Activated naive CD8-positive, alpha-beta T cell (primary cell): ENCODE measurements at regions not wholly inside any gene's neighbourhood (a gene's known extent, or its start where the extent isn't known, plus 50 kb on each side); places are given as distances from the start of the nearest gene placed in this dataset.

ENCODE experiments used
- H3K27ac Mint-ChIP-seq: one replicate; pipeline ENCODE4 v1.8.0; 2021; ENCODE audit warnings: mixed read lengths
- H3K27me3 Mint-ChIP-seq: one replicate; pipeline ENCODE4 v1.8.0; 2021; ENCODE audit warnings: mixed read lengths
- H3K36me3 Mint-ChIP-seq: one replicate; pipeline ENCODE4 v1.8.0; 2021; ENCODE audit warnings: mixed read lengths
- H3K4me1 Mint-ChIP-seq: one replicate; pipeline ENCODE4 v1.8.0; 2021; ENCODE audit warnings: low read depth, mixed read lengths
- H3K4me3 Mint-ChIP-seq: one replicate; pipeline ENCODE4 v1.8.0; 2021; ENCODE audit warnings: mild to moderate bottlenecking, mixed read lengths
- H3K9me3 Mint-ChIP-seq: one replicate; pipeline ENCODE4 v1.8.0; 2021; ENCODE audit warnings: low read depth, mixed read lengths

- Mint-ChIP-seq H3K9me3 (no peaks in the 10 kb centered on the region), H3K36me3 (peaks cover 12% of the 10 kb centered on the region), H3K27ac (no peak overlapping the region), H3K4me3 (no peak overlapping the region), H3K27me3 (no peaks in the 10 kb centered on the region), H3K4me1 (peaks cover 39% of the 10 kb centered on the region)
Observed at GRCh38 chr13:73842184-73842583, 292.0 kb downstream of the KLF12 start.

GRCh38 chr13:73837147-73837546, 297.1 kb downstream of the KLF12 start:
- H3K4me3 Mint-ChIP-seq, result no peak overlapping the region
- H3K27ac Mint-ChIP-seq, result peak overlapping the region; percentile 51
- H3K36me3 Mint-ChIP-seq, result peaks cover 2% of the 10 kb centered on the region
- no peaks in the 10 kb centered on the region for H3K9me3 Mint-ChIP-seq
- peaks cover 56% of the 10 kb centered on the region for H3K4me1 Mint-ChIP-seq
- no peaks in the 10 kb centered on the region for H3K27me3 Mint-ChIP-seq

GRCh38 chr13:73835138-73835721, 299.0 kb downstream of the KLF12 start:
- H3K36me3 Mint-ChIP-seq, result no peaks in the 10 kb centered on the region
- peaks cover 56% of the 10 kb centered on the region for H3K4me1 Mint-ChIP-seq

GRCh38 chr13:73833325-73834070, 300.7 kb downstream of the KLF12 start:
- Mint-ChIP-seq H3K27me3 (no peaks in the 10 kb centered on the region), H3K9me3 (no peaks in the 10 kb centered on the region), H3K27ac (no peak overlapping the region), H3K36me3 (no peaks in the 10 kb centered on the region), H3K4me3 (no peak overlapping the region), H3K4me1 (peaks cover 62% of the 10 kb centered on the region)

More at GRCh38 chr13:73835138-73835721, 299.0 kb downstream of the KLF12 start:
- H3K9me3 Mint-ChIP-seq, result no peaks in the 10 kb centered on the region
- no peak overlapping the region for H3K27ac Mint-ChIP-seq
- H3K4me3 Mint-ChIP-seq, result no peak overlapping the region
- H3K27me3 Mint-ChIP-seq, result no peaks in the 10 kb centered on the region

GRCh38 chr13:73832825-73833224, 301.4 kb downstream of the KLF12 start:
- no peak overlapping the region for H3K27ac Mint-ChIP-seq
- no peaks in the 10 kb centered on the region for H3K9me3 Mint-ChIP-seq
- peaks cover 64% of the 10 kb centered on the region for H3K4me1 Mint-ChIP-seq
- no peak overlapping the region for H3K4me3 Mint-ChIP-seq
- no peaks in the 10 kb centered on the region for H3K27me3 Mint-ChIP-seq
- peaks cover 1% of the 10 kb centered on the region for H3K36me3 Mint-ChIP-seq

GRCh38 chr13:73832128-73832588, 302.0 kb downstream of the KLF12 start:
- H3K36me3 Mint-ChIP-seq, result peaks cover 3% of the 10 kb centered on the region
- peak overlapping the region; percentile 74 for H3K27ac Mint-ChIP-seq
- no peaks in the 10 kb centered on the region for H3K27me3 Mint-ChIP-seq
- peaks cover 61% of the 10 kb centered on the region for H3K4me1 Mint-ChIP-seq
- H3K9me3 Mint-ChIP-seq, result no peaks in the 10 kb centered on the region
- H3K4me3 Mint-ChIP-seq, result peak overlapping the region; percentile 2

GRCh38 chr13:73829416-73829815, 304.8 kb downstream of the KLF12 start:
- no peaks in the 10 kb centered on the region for H3K27me3 Mint-ChIP-seq
- no peak overlapping the region for H3K27ac Mint-ChIP-seq
- peaks cover 3% of the 10 kb centered on the region for H3K36me3 Mint-ChIP-seq
- no peaks in the 10 kb centered on the region for H3K9me3 Mint-ChIP-seq
- peaks cover 67% of the 10 kb centered on the region for H3K4me1 Mint-ChIP-seq
- H3K4me3 Mint-ChIP-seq, result no peak overlapping the region

GRCh38 chr13:73828811-73829210, 305.4 kb downstream of the KLF12 start:
- Mint-ChIP-seq H3K9me3 (no peaks in the 10 kb centered on the region), H3K4me1 (peaks cover 69% of the 10 kb centered on the region), H3K27me3 (no peaks in the 10 kb centered on the region), H3K36me3 (peaks cover 3% of the 10 kb centered on the region), H3K4me3 (no peak overlapping the region), H3K27ac (peak overlapping the region; percentile 1)

DNA sequence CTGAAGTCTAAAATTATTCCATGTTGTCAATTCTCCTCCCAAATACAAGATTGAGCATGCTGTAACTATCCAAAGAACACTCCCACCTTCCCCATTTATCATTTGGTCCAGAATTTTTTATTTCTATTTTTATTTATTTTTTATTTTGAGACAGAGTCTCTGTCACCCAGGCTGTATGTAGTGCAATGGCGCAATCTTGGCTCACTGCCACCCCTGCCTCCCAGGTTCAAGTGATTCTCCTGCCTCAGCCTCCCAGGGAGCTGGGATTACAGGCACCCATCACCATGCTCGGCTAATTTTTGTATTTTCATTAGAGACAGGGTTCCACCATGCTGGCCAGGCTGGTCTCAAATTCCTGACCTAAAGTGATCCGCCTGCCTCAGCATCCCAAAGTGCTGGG, 306.8 kb downstream of the KLF12 start:
- Mint-ChIP-seq H3K36me3 (peaks cover 4% of the 10 kb centered on the region), H3K9me3 (no peaks in the 10 kb centered on the region), H3K27ac (no peak overlapping the region), H3K4me3 (no peak overlapping the region), H3K4me1 (peaks cover 66% of the 10 kb centered on the region), H3K27me3 (no peaks in the 10 kb centered on the region)

- peaks cover 13% of the 10 kb centered on the region for H3K36me3 Mint-ChIP-seq
- no peaks in the 10 kb centered on the region for H3K9me3 Mint-ChIP-seq
- H3K27me3 Mint-ChIP-seq, result no peaks in the 10 kb centered on the region
- peaks cover 65% of the 10 kb centered on the region for H3K4me1 Mint-ChIP-seq
- peak overlapping the region; percentile 30 for H3K4me3 Mint-ChIP-seq
- peak overlapping the region; percentile 18 for H3K27ac Mint-ChIP-seq
Observed at GRCh38 chr13:73825143-73825542, 309.1 kb downstream of the KLF12 start.

DNA sequence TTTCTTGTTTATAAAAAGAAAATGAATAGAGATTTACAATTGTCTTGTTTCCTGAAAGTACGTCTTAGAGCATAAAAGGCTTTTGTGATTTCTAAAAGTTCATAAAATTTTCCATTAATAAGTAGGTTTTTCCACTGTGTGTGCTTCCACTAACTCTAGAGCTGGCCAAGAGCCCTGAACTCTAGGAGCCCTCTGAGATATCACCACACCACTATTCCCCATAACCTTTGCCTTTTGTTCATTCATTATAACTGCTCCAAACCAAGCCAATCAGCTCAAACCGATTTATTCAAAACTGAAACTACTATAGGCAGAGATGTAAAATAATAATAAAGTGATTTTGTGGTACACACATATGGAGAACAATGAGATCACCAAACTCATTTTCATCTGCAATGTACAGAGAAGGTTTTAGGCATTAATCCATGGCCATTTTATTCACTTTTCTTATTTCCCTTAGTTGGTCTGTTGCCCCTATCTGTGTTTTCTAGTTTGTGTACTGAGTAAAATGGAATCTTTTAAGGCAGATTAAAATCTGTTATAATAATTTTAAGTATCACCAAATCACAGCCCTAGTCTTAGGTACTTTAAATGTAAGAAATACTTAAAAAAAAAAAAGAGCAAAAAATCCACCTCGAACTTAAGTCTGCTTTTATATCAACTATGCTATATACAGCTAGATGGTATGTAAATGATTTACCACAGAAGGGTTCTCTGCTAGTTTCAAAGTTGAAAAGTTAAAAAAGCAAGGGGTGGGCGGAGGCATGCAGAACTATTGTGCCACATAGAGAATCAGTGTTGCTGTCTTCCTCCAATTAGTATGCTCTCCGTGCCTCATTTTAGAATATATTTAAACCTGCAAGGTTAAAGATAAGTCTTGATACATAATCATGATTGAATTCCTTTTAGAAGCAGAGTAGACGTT, 311.3 kb downstream of the KLF12 start:
- H3K27me3 Mint-ChIP-seq, result no peaks in the 10 kb centered on the region
- peak overlapping the region; percentile 1 for H3K4me3 Mint-ChIP-seq

DNA sequence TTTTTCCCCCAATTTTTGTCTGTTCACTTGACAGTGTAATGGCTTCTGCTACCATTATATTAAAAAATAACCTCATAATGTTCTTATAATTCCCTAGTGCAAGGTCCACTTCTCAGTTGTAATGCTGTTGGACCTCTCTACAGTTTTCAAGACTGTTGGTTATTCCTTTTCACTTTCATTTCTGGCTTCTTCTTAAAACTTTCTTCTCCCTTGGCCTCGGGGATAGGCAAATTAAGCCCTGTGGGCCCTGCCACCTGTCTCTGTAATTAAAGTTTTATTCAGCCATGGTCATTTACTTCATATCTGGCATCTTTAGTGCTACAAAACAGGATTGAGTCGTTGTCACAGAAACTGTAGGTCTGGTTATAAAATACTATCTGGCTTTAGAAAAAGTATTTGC, 313.5 kb downstream of the KLF12 start:
- H3K36me3 Mint-ChIP-seq, result peaks cover 25% of the 10 kb centered on the region
- no peaks in the 10 kb centered on the region for H3K27me3 Mint-ChIP-seq
- peak overlapping the region; percentile 35 for H3K27ac Mint-ChIP-seq
- no peaks in the 10 kb centered on the region for H3K9me3 Mint-ChIP-seq
- no peak overlapping the region for H3K4me3 Mint-ChIP-seq
- H3K4me1 Mint-ChIP-seq, result peaks cover 50% of the 10 kb centered on the region

More for the DNA sequence above, 311.3 kb downstream of the KLF12 start:
- peak overlapping the region; percentile 18 for H3K27ac Mint-ChIP-seq
- H3K36me3 Mint-ChIP-seq, result peaks cover 24% of the 10 kb centered on the region
- no peaks in the 10 kb centered on the region for H3K9me3 Mint-ChIP-seq
- peaks cover 55% of the 10 kb centered on the region for H3K4me1 Mint-ChIP-seq

GRCh38 chr13:73820285-73820684, 313.9 kb downstream of the KLF12 start:
- Mint-ChIP-seq H3K4me1 (peaks cover 49% of the 10 kb centered on the region), H3K9me3 (no peaks in the 10 kb centered on the region), H3K36me3 (peaks cover 28% of the 10 kb centered on the region)

DNA sequence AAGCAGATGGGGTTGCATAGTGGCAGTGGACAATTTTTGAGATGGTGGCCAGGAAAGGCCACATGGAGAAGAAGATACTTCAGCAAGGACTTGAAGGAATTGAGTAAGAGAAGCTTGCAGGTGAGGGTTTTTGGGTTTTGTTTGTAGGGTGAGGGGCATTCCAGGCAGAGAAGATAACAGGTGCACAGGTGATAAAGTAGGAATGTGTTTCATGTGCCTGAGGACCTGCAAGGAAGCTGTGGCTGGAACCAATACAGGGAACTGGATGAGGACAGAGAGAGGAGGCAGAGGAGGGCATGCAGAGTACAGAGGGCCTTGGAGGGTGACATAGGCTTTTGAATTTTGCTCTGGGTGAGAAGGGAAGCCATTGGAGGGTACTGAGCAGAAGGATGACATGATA, 314.5 kb downstream of the KLF12 start:
- peak overlapping the region; percentile 11 for H3K27ac Mint-ChIP-seq
- H3K9me3 Mint-ChIP-seq, result no peaks in the 10 kb centered on the region
- no peak overlapping the region for H3K4me3 Mint-ChIP-seq
- peaks cover 32% of the 10 kb centered on the region for H3K36me3 Mint-ChIP-seq
- H3K27me3 Mint-ChIP-seq, result no peaks in the 10 kb centered on the region
- H3K4me1 Mint-ChIP-seq, result peaks cover 50% of the 10 kb centered on the region

More at GRCh38 chr13:73820285-73820684, 313.9 kb downstream of the KLF12 start:
- Mint-ChIP-seq H3K27ac (no peak overlapping the region), H3K27me3 (no peaks in the 10 kb centered on the region), H3K4me3 (no peak overlapping the region)

GRCh38 chr13:73816702-73817101, 317.5 kb downstream of the KLF12 start:
- peaks cover 43% of the 10 kb centered on the region for H3K36me3 Mint-ChIP-seq
- no peak overlapping the region for H3K27ac Mint-ChIP-seq
- H3K9me3 Mint-ChIP-seq, result no peaks in the 10 kb centered on the region
- H3K27me3 Mint-ChIP-seq, result no peaks in the 10 kb centered on the region
- H3K4me1 Mint-ChIP-seq, result peaks cover 32% of the 10 kb centered on the region
- no peak overlapping the region for H3K4me3 Mint-ChIP-seq
